NCI-H2029 (cell line): ENCODE measurements at regions not wholly inside any gene's neighbourhood (a gene's known extent, or its start where the extent isn't known, plus 50 kb on each side); places are given as distances from the start of the nearest gene placed in this dataset.
"Not testable (repeated sequence)": the region's sequence is repeated elsewhere in the genome, so short reads cannot be mapped to it uniquely, and the experiment has no call there.

ENCODE experiments used
- DNase-seq: peaks from one replicate; lab custom pipeline; 2025; lab: John Stamatoyannopoulos, UW

- not testable (repeated sequence) for DNase-seq
Measured at GRCh38 chr4:142897518-142897917, 51.4 kb upstream of the INPP4B start.

GRCh38 chr4:142900622-142901021, 54.5 kb upstream of the INPP4B start:
- no peak for DNase-seq

GRCh38 chr4:142901166-142901662, 55.1 kb upstream of the INPP4B start:
- no peak for DNase-seq

- DNase-seq: not testable (repeated sequence)
Measured at GRCh38 chr4:142903617-142904016, 57.5 kb upstream of the INPP4B start.

- DNase-seq: no peak
Measured at GRCh38 chr4:142909908-142910307, 63.8 kb upstream of the INPP4B start.

- no peak for DNase-seq
Measured at GRCh38 chr4:142913034-142913433, 66.9 kb upstream of the INPP4B start.

- DNase-seq: no peak
Measured at GRCh38 chr4:142913461-142914030, 67.4 kb upstream of the INPP4B start.

- no peak for DNase-seq
Measured at GRCh38 chr4:142917678-142918077, 71.6 kb upstream of the INPP4B start.

- DNase-seq: no peak
Measured at GRCh38 chr4:142922720-142923119, 76.6 kb upstream of the INPP4B start.

GRCh38 chr4:142923619-142924018, 77.5 kb upstream of the INPP4B start:
- DNase-seq: no peak

GRCh38 chr4:142925161-142925560, 79.1 kb upstream of the INPP4B start:
- DNase-seq: no peak

- DNase-seq: no peak
Measured at GRCh38 chr4:142927721-142928120, 81.6 kb upstream of the INPP4B start.

- DNase-seq: no peak
Measured at GRCh38 chr4:142929526-142929925, 83.4 kb upstream of the INPP4B start.

- DNase-seq: no peak
Measured at GRCh38 chr4:142933207-142933606, 87.1 kb upstream of the INPP4B start.

- peak; percentile 83 for DNase-seq
Measured at GRCh38 chr4:142940425-142941330, 94.6 kb upstream of the INPP4B start.

- DNase-seq: no peak
Measured at GRCh38 chr4:142944565-142944964, 98.5 kb upstream of the INPP4B start.

- no peak for DNase-seq
Measured at GRCh38 chr4:142952821-142953580, 106.9 kb upstream of the INPP4B start.

- DNase-seq: no peak
Measured at GRCh38 chr4:142954415-142954814, 108.3 kb upstream of the INPP4B start.

- no peak for DNase-seq
Measured at GRCh38 chr4:142955501-142955900, 109.4 kb upstream of the INPP4B start.

- no peak for DNase-seq
Measured at GRCh38 chr4:142959173-142959572, 113.1 kb upstream of the INPP4B start.

GRCh38 chr4:142960126-142960525, 114.0 kb upstream of the INPP4B start:
- no peak for DNase-seq

GRCh38 chr4:142960867-142961644, 115.0 kb upstream of the INPP4B start:
- DNase-seq: no peak
